IPS-18c (cell line): ENCODE measurements at regions not wholly inside any gene's neighbourhood (a gene's known extent, or its start where the extent isn't known, plus 50 kb on each side); places are given as distances from the start of the nearest gene placed in this dataset.
"Not testable (repeated sequence)": the region's sequence is repeated elsewhere in the genome, so short reads cannot be mapped to it uniquely, and the experiment has no call there.

Experiments
- H3K4me3 ChIP-seq: 2 replicates; pipeline ENCODE4 v1.7.0; 2013; ENCODE audit warnings: low read depth, mild to moderate bottlenecking, low read length, moderate library complexity; ENCODE audit not compliant: insufficient read depth
- H3K9me3 ChIP-seq: one replicate; pipeline ENCODE4 v1.6.1; 2013; ENCODE audit warnings: mild to moderate bottlenecking, low read length, moderate library complexity; ENCODE audit not compliant: control insufficient read depth, insufficient read depth

DNA sequence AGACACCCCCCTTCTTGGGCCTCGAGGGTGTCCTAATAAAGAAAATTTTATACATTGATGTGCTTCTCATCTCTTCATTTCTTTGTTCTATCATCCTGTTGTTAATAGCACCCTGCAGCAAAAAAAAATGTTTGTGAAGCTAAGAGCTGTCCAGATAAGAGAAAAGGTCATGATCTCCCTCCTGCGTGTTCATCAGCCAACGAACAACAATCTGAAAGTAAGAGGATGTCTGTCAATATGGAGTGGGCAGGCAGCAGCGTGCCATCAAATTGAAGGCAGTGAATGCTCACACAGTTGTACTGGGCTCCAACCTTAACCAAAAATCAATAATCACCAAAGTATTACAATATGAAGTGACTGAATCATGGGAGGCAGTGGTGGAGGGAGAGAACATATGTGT is 418.6 kb upstream of the ONECUT1 start:
- H3K9me3 ChIP-seq, result no peaks in the 10 kb centered on the region
- H3K4me3 ChIP-seq, result no peak overlapping the region

- H3K4me3 ChIP-seq, result no peak overlapping the region
- no peaks in the 10 kb centered on the region for H3K9me3 ChIP-seq
Observed at GRCh38 chr15:53203454-53203853, 413.3 kb upstream of the ONECUT1 start.

- H3K9me3 ChIP-seq, result no peaks in the 10 kb centered on the region
- H3K4me3 ChIP-seq, result no peak overlapping the region
Observed at GRCh38 chr15:53202876-53203275, 412.7 kb upstream of the ONECUT1 start.

- no peak overlapping the region for H3K4me3 ChIP-seq
Observed at GRCh38 chr15:53197426-53197839, 407.3 kb upstream of the ONECUT1 start.

GRCh38 chr15:53196788-53197187 is 406.7 kb upstream of the ONECUT1 start:
- Histone ChIP-seq H3K4me3 (no peak overlapping the region), H3K9me3 (no peaks in the 10 kb centered on the region)

More at GRCh38 chr15:53197426-53197839, 407.3 kb upstream of the ONECUT1 start:
- no peaks in the 10 kb centered on the region for H3K9me3 ChIP-seq

DNA sequence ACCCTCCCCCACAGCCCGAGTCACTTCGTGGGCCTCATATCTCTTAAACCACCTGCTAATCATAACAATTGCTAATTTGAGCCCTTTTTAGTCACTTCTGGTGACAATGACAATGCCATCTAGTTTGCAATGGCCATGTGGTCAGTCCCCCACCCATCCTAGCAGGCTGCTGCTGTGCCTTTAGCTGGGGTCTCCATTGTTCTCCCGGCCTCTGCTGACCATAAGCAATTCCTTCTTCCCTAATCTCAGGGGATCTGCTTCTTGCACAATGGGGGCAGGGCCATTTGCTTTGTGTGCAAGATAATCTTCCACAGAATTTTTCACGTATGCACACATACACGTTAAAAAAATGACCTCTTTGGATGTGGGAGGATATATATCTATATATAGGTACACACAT is 406.1 kb upstream of the ONECUT1 start:
- no peaks in the 10 kb centered on the region for H3K9me3 ChIP-seq
- H3K4me3 ChIP-seq, result no peak overlapping the region

GRCh38 chr15:53193149-53193548 is 403.0 kb upstream of the ONECUT1 start:
- H3K4me3 ChIP-seq, result no peak overlapping the region
- no peaks in the 10 kb centered on the region for H3K9me3 ChIP-seq

- no peak overlapping the region for H3K4me3 ChIP-seq
- H3K9me3 ChIP-seq, result no peaks in the 10 kb centered on the region
Observed at GRCh38 chr15:53189860-53190259, 399.7 kb upstream of the ONECUT1 start.

- not testable (repeated sequence) for H3K4me3 ChIP-seq, H3K9me3 ChIP-seq
Observed at GRCh38 chr15:53183449-53183848, 393.3 kb upstream of the ONECUT1 start.

GRCh38 chr15:53171571-53171970 is 381.4 kb upstream of the ONECUT1 start:
- Histone ChIP-seq H3K9me3 (no peaks in the 10 kb centered on the region), H3K4me3 (no peak overlapping the region)

GRCh38 chr15:53166684-53167201 is 376.6 kb upstream of the ONECUT1 start:
- Histone ChIP-seq H3K9me3 (peaks cover 2% of the 10 kb centered on the region), H3K4me3 (no peak overlapping the region)

GRCh38 chr15:53165988-53166683 is 376.0 kb upstream of the ONECUT1 start:
- Histone ChIP-seq H3K9me3 (peaks cover 2% of the 10 kb centered on the region), H3K4me3 (no peak overlapping the region)

- Histone ChIP-seq H3K9me3 (peaks cover 2% of the 10 kb centered on the region), H3K4me3 (no peak overlapping the region)
Observed at GRCh38 chr15:53160092-53160704, 370.1 kb upstream of the ONECUT1 start.

GRCh38 chr15:53159458-53159857 is 369.3 kb upstream of the ONECUT1 start:
- Histone ChIP-seq H3K9me3 (peaks cover 2% of the 10 kb centered on the region), H3K4me3 (no peak overlapping the region)

GRCh38 chr15:53158995-53159394 is 368.9 kb upstream of the ONECUT1 start:
- H3K4me3 ChIP-seq, result no peak overlapping the region
- H3K9me3 ChIP-seq, result peaks cover 2% of the 10 kb centered on the region

- Histone ChIP-seq H3K4me3 (no peak overlapping the region), H3K9me3 (no peaks in the 10 kb centered on the region)
Observed at GRCh38 chr15:53133255-53133850, 343.2 kb upstream of the ONECUT1 start.

DNA sequence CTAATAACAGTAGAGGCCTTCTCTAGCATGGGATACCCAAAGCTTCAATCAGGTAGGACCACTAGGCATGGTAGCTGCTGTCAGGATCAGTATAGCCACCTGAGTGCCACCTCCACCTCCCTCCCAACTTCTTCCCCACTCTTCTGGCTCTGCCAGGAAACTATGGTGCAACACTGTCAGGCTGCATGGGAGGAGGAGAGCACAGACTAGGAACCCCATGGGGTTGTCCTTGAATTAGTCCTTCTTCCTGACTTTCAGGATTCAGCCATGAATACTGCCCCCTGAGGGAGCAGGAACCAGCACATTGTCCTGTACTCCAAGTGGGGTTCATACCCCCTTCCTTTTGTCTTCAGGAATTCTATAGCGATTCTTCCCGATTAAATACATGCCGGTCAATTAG is 340.8 kb upstream of the ONECUT1 start:
- no peak overlapping the region for H3K4me3 ChIP-seq
- H3K9me3 ChIP-seq, result no peaks in the 10 kb centered on the region
